HCT116 (cell line): ENCODE measurements at regions not wholly inside any gene's neighbourhood (a gene's known extent, or its start where the extent isn't known, plus 50 kb on each side); places are given as distances from the start of the nearest gene placed in this dataset.

ENCODE experiments used
- EZH2 ChIP-seq: fragments of 200-600 bp; sonication (generic); IDR thresholded peaks from 2 replicates; pipeline ENCODE4 v1.6.1; 2017; ENCODE audit warnings: antibody characterized with exemption, mixed run types
- EZH2phosphoT487 ChIP-seq: fragments of 200-600 bp; IDR thresholded peaks from 2 replicates; pipeline ENCODE4 v1.6.1; 2018; ENCODE audit warnings: antibody characterized with exemption, borderline replicate concordance
- JUND ChIP-seq: IDR thresholded peaks from 2 replicates; pipeline ENCODE4 v1.6.1; 2012
- MAX ChIP-seq: IDR thresholded peaks from 2 replicates; pipeline ENCODE4 v1.6.1; 2012
- POLR2A ChIP-seq: IDR thresholded peaks from 2 replicates; pipeline ENCODE4 v1.7.0; 2011; ENCODE audit warnings: borderline replicate concordance; ENCODE audit not compliant: insufficient read depth, insufficient read length; ENCODE audit errors: extremely low read depth
- POLR2AphosphoS5 ChIP-seq: IDR thresholded peaks from 2 replicates; pipeline ENCODE4 v1.6.1; 2011; ENCODE audit warnings: mild to moderate bottlenecking, low read depth, low read length, moderate library complexity
- SRF ChIP-seq: IDR thresholded peaks from 2 replicates; pipeline ENCODE4 v1.6.1; 2012; ENCODE audit warnings: low read depth
- YY1 ChIP-seq: IDR thresholded peaks from 2 replicates; pipeline ENCODE4 v1.6.1; 2011; ENCODE audit warnings: low read length, low read depth, moderate library complexity, mild to moderate bottlenecking; ENCODE audit not compliant: insufficient replicate concordance; ENCODE audit errors: extremely low read depth
- ZFX ChIP-seq: fragments of 450-650 bp; IDR thresholded peaks from 2 replicates; pipeline ENCODE4 v1.6.1; 2017
- ZNF274 ChIP-seq: fragments of 200-500 bp; sonication (Bioruptor generic); IDR thresholded peaks from 2 replicates; pipeline ENCODE4 v1.6.1; 2014; ENCODE audit warnings: mild to moderate bottlenecking, low read depth, low read length, inconsistent platforms
- TF ChIP-seq, protein P1 (sequence below), 3 experiments: fragments of 200-600 bp in 1 of 3; sonication (generic) in 1 of 3; IDR thresholded peaks in 2 of 3; conservative IDR thresholded peaks in 1 of 3; 2 replicates each; pipeline ENCODE4 v1.5.1; 2012 to 2017; ENCODE audit warnings: low read depth in 2 of 3, low read length in 2 of 3, antibody characterized with exemption in 1 of 3, borderline replicate concordance in 1 of 3, control low read depth in 1 of 3, mild to moderate bottlenecking in 1 of 3, mixed read lengths in 1 of 3, mixed run types in 1 of 3, moderate library complexity in 1 of 3; ENCODE audit not compliant: insufficient read depth in 1 of 3
- TF ChIP-seq, protein P2 (sequence below): IDR thresholded peaks from 2 replicates; pipeline ENCODE4 v1.6.1; 2012; ENCODE audit warnings: low read depth

DNA sequence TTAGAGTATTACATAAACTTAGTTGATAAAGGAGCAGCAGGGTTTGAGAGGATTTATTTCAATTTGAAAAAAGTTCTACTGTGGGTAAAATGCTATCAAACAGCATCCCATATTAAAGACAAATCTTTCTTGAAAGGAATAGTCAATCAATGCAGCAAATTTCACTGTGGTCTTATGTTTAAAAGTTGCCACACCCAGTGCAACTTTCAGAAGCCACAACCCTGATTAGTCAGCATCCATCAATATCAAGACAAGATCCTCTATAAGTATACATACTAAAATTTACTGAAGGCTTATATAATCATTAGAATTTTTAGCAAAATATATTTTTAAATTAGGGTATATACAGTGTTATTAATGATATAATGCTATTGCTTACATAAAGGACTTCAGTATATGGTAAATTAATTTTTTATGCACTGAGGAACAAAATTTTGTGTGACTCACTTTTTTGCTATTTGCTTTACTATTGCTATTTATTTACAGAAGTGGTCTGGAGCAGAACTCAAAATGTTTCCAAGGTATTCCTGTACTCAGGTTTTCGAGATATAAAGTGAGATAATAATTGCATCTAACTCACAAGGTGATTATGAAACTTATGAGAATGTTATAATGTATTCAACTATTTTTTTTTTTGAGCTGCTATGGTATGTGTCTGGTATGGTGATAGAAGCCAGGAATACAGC is 1127.6 kb downstream of the ADGRL3 start:
- TF ChIP-seq POLR2A (no peak), ZFX (no peak), SRF (no peak), ZNF274 (no peak), YY1 (no peak), EZH2phosphoT487 (no peak), EZH2 (no peak), POLR2AphosphoS5 (no peak), MAX (no peak), JUND (no peak)
- TF ChIP-seq, protein P1, sequence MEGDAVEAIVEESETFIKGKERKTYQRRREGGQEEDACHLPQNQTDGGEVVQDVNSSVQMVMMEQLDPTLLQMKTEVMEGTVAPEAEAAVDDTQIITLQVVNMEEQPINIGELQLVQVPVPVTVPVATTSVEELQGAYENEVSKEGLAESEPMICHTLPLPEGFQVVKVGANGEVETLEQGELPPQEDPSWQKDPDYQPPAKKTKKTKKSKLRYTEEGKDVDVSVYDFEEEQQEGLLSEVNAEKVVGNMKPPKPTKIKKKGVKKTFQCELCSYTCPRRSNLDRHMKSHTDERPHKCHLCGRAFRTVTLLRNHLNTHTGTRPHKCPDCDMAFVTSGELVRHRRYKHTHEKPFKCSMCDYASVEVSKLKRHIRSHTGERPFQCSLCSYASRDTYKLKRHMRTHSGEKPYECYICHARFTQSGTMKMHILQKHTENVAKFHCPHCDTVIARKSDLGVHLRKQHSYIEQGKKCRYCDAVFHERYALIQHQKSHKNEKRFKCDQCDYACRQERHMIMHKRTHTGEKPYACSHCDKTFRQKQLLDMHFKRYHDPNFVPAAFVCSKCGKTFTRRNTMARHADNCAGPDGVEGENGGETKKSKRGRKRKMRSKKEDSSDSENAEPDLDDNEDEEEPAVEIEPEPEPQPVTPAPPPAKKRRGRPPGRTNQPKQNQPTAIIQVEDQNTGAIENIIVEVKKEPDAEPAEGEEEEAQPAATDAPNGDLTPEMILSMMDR (IDR thresholded peaks at IDR 0.05 in 2 of 3, conservative IDR thresholded peaks at IDR 0.05 in 1 of 3; ENCODE audit: borderline replicate concordance in 1 of 3, insufficient read depth in 1 of 3, low read depth in 2 of 3, low read length in 2 of 3) = no peak
- TF ChIP-seq, protein P2, sequence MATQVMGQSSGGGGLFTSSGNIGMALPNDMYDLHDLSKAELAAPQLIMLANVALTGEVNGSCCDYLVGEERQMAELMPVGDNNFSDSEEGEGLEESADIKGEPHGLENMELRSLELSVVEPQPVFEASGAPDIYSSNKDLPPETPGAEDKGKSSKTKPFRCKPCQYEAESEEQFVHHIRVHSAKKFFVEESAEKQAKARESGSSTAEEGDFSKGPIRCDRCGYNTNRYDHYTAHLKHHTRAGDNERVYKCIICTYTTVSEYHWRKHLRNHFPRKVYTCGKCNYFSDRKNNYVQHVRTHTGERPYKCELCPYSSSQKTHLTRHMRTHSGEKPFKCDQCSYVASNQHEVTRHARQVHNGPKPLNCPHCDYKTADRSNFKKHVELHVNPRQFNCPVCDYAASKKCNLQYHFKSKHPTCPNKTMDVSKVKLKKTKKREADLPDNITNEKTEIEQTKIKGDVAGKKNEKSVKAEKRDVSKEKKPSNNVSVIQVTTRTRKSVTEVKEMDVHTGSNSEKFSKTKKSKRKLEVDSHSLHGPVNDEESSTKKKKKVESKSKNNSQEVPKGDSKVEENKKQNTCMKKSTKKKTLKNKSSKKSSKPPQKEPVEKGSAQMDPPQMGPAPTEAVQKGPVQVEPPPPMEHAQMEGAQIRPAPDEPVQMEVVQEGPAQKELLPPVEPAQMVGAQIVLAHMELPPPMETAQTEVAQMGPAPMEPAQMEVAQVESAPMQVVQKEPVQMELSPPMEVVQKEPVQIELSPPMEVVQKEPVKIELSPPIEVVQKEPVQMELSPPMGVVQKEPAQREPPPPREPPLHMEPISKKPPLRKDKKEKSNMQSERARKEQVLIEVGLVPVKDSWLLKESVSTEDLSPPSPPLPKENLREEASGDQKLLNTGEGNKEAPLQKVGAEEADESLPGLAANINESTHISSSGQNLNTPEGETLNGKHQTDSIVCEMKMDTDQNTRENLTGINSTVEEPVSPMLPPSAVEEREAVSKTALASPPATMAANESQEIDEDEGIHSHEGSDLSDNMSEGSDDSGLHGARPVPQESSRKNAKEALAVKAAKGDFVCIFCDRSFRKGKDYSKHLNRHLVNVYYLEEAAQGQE = no peak
